ENCODE measurements at regions not wholly inside any gene's neighbourhood (a gene's known extent, or its start where the extent isn't known, plus 50 kb on each side); places are given as distances from the start of the nearest gene placed in this dataset.

DNA sequence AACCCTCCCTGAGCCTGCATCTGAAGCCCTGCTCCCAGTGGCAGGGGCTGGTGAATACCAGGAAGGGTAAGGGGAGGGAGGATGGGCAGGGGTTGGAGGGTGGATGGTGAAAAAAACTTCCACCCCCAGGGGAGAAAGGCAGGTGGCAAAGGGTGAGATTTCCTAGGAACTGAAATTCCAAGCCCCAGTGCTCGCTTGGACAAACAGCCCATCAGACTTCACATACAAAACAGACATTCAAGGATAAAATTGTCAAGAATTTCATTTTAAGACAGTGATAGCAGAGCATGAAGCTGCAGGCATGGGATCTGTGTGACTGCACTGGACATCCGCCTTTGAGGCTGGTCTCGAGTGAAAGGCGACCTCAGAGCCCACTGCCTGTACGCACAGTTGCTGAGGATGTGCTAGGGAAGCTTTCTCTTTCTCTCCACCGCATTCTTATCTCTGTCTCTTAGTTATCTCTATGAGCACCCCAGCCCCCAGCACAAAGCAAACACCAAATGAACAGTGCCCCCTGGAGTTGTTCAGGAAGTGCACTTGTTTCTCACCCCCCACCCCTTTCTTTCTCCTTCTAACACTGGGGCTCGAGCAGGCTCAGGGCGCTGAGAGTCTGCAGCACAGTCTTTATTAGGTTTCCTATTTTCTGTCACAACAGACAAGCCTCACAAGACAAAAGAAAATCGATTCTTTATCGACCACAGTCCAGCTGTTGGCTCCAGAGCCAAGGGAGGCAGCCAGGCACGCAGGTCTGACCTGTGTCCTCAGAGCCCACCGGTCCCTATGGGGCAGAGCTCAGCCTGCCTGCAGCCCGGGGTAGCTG lies 237.3 kb upstream of the NCAM1 start:
- no peak for DNase-seq

DNA sequence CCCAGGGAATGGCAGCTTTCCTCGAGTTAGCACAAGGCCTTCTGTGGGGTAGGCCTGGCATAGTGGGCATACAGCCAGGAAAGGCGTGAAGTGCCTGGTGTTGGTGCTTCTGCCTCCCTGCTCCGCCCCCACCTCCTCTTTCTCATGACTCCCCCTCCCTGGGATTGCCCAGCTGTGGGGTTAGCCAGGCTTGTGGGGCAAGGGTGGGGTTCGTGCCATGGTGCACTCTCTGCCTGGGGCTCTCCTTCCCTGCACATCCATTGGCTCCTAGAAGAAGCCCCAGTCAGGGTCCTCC lies 236.8 kb upstream of the NCAM1 start:
- no peak for DNase-seq

GRCh38 chr11:112725636-112726035 lies 235.6 kb upstream of the NCAM1 start:
- DNase-seq, result no peak

- DNase-seq, result peak; percentile 27
Observed at GRCh38 chr11:112727341-112727841, 233.8 kb upstream of the NCAM1 start.

DNA sequence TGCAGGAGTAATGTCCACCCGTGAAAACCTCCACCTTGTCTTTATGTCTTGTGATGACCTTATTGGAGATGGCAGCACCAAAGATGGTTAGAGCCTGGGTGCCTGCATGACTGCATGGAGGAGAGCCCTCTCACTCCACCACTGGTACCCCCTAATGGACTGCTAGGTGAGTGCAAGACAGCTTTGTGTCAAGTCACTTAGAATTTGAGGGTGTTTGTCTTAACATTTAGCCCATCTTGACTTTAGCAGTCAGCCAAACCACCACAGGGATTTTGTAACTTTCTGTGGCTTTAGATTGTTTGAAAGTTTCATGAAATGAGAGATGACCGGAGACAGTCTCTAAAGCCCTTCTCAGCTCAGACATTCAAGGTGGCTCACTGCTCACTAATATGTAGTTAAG lies 232.9 kb upstream of the NCAM1 start:
- DNase-seq, result no peak

DNA sequence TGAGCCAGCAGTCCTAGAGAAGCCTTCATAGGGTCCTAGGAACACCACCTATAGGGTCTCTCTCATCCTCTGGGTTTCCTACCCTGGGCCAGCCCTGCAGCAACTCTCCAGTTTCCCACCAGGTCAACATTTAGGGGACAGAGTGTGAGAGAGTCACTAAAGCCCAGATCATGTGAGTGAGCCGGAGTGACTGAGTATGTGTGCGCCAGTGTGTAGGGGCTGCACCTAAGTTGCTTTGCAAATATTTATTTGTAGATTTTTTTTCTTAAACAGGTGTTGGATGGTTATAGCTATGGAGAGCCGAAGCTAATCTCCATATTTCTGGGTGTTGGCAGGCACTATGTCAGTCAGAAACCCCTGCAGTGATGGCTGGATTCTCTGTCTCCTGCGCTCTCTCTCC lies 232.5 kb upstream of the NCAM1 start:
- no peak for DNase-seq

DNA sequence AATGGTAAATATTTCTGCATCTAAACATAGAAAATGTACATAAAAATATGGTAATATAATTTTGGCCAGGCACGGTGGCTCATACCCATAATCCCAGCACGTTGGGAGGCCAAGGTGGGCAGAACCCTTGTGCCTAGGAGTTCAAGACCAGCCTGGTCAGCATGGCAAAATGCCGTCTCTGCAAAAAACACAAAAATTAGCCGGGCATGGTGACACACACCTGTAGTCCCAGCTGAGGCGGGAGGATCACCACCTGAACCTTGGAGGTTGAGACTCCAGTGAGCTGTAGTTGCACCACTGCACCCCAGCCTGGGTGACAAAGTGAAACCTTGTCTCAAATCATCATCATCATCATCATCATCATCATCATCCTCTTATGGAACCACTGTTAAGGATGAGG lies 230.6 kb upstream of the NCAM1 start:
- DNase-seq, result no peak

- no peak for DNase-seq
Observed at GRCh38 chr11:112731538-112731937, 229.7 kb upstream of the NCAM1 start.

GRCh38 chr11:112732031-112732430 lies 229.2 kb upstream of the NCAM1 start:
- DNase-seq, result no peak

- no peak for DNase-seq
Observed at GRCh38 chr11:112734207-112734606, 227.0 kb upstream of the NCAM1 start.

DNA sequence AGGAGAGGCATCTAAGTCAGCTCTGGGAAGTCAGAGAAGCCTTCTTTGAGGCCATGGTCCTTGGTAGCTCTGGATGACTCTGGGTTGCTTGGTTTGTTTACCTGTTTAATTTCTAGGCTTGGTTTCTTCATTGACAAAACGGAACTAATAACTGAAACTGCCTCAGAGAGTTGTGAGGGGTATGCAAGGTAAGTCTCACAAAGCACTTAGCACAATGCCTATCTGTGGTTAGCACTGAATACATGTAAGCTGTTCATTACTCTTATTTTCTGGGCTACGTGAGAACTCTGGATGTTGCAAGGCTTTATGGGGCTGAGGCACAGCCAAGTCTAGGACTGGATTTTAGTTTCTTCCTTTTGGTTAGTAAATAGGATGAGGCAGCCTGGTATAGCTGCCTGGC lies 225.8 kb upstream of the NCAM1 start:
- DNase-seq, result no peak

DNA sequence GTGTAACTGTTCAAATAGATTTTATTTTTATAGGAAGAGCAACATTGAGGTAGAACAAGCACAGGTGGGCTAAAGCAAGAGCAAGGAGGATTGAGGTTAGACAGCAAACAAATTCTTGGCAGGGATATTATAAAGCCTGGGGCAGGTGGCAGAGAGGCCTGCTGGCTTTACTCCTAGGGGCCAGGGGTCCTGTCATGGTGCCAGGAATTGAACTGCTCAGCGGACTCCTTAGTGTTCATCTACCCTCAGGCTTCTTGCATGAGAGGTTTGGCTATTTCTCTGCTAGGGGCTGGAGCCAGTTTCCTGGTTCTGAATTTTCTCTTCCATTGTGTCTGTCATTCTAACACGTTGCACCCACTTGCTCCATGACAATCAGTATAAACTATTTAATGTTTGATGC lies 217.2 kb upstream of the NCAM1 start:
- no peak for DNase-seq

DNA sequence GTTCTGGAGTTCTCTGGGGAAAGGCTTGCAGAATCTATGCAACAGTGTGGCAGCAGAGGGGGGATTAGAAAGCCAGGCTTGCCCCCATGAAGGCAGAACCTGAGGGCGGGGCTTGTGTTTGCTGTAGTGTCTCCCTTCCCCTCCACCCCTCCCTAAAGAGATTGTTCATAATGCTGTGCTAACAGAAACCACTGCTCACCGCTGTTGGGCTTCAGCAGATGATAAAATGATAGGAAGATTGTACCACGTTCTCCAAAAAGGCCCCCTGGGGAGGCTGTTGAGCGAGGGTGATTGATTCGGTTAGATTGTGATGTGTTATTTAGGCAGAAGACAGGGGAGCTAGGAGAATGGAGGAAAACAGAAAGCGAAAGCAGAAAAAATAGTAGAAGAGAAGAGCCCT lies 215.2 kb upstream of the NCAM1 start:
- DNase-seq, result no peak

GRCh38 chr11:112748252-112748651 lies 213.0 kb upstream of the NCAM1 start:
- DNase-seq, result no peak

DNA sequence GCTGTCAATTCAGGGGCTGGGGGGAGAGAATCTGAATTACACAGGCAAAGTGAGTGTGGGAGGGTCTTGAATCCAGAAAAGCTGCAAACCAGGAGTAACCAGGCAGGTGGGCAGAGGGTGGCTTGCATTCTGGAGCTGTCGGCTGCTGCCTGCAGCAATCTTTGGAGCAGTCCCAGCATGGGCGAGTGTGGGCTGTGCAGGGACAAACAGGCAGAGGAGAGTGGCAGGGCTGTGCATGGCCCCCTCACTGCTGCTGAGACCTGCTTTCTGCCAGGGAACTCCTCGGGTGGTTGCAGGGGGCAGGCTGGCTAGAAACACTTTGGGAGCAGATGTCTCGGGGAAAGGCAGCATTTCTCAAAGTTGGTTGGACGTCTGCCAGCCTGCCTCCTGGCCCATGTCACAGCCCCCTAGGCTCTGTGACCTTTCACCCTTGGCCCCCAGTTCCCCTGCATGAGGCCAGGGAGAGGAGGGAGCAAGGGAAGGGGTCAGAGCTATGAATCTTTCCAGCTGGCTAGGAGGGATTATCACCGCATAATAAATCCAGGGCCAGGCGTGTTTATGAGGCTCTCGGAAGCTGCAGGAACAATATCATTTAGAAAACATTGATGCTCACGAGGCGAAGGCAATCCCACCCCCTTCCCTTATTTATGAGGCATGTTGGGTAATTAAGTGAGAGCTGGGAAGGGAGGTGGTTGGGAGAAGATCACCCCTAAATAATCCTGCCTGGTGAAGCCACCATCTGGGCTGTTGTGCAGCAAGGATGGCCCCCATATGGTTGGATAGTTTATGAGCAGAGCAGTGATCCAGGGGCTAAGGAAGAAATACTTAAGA lies 212.3 kb upstream of the NCAM1 start:
- DNase-seq, result no peak

- no peak for DNase-seq
Observed at GRCh38 chr11:112751329-112751728, 209.9 kb upstream of the NCAM1 start.

DNA sequence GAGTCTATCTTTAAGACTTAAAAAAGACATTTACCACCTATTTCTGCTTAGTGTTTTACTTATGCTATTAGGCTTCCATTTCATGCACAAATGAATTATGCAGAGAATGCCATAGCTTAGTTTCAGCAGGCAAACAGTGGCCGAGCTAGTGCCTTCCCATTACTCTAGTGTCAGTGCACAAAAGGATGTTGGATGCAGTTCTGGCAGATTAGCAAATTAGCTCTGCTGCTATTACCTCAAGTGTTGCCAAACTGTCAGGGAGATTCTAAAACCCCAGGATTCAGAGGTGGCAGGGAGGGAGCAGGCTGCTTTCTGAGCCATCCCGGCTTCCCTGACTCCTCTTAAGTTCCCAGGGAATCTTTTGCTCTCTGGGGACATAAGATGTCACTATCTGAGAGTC lies 209.4 kb upstream of the NCAM1 start:
- no peak for DNase-seq

DNA sequence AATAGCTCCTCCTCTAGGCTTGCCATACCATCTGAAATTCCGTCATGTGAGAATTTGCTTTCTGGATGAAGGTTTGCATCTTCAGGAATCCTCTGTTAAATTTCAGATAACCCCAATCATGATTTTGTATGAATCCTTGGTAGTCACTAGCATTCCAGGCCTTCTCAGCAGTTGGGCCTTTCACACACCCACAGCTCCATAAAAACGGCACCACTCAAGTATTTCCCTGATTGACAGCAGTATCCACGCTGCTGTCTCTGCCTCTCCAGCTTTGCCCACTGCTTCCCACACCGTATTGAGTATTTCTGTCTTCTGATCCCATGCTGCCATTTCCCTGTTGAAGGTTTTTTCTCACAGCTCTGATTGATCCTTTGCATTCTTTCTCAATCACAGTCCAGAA lies 208.7 kb upstream of the NCAM1 start:
- no peak for DNase-seq

GRCh38 chr11:112753706-112754105 lies 207.5 kb upstream of the NCAM1 start:
- no peak for DNase-seq

GRCh38 chr11:112759418-112759817 lies 201.8 kb upstream of the NCAM1 start:
- DNase-seq, result no peak

DNA sequence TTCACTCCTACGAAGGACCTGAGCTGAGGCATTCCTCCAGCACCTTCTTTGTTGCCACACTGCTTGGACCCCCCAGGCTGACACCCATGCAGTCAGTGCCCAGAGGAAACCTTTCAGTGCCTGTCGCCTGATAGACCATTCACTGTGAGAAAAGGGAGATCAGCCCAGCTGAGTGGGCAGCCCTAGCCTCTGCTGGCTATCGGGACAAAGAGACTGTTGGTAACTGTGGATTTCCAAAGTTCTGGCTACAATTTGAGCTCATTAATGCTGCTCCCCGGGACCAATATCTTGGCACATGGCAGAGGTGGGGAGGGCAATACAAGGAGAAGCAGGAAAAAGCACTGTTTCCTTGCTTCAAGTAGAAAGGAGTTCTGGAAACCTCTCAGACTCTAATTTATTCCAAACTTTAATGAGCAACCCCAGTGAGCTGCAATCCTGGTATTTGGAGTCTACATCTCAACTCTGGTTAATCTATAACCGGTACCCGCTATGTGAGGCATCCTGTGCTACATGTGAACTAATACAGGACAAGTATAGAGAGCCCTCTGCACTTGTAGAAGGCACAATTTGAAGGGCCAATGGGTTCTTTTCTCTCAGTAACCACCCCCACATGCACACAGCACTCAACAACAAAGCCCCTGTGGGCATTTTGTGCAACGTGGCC lies 200.7 kb upstream of the NCAM1 start:
- no peak for DNase-seq

DNA sequence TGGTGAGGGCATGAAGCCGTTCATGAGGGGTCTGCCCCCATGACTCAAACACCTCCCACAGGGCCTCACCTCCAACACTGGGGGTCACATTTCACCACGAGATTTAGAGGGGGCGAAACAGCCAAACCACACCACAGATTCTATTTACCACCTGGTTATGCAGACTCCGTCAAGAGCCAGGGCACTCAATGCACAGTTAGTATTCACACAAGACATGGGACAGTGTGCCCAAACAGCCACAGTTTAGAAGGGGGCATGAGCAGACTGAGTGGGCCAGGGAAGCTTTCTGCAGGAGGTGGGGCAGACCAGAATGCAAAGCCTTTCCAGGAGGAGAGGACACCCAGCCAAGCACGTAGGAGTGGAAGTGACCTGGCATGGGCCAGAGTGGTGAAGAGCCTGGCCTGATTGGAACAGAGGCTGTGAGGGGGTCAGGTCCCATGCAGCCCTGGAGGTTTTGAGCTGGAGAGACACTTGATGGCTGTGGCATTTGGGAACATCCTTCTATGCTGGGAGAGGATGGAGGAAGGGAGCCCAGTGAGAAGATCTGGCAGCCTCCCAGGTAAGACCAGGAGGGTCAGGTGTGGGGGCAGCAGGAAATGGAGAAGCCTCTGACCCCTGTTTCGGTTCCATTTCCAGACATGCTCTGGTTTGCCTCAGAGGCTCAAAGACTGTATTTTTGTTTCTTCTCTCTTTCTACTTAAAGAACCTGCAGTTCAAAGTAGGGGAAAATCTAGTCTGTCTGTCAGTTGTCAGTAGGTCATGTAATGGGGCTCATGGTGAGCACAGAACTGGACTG lies 199.1 kb upstream of the NCAM1 start:
- DNase-seq, result no peak

DNA sequence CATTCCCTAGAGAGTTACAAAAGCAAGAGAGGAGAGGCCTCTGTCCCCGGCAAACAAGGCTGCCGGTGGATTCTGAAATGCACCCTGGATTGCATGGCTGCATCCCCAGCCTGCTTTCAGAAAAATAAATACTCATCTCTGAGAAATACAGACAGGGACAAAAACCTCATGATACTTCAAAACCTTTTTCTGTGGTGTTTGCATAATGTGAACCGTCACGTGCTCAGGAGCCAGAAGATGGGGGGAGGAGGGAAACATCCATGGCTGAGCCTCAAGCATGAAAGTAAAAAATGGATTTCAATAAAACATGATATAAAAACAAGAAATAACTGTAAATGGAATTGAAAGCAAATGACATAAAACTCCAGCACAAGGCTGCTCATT lies 198.5 kb upstream of the NCAM1 start:
- DNase-seq, result no peak

Measured in suppressor macrophage treated with lipopolysaccharide for 4 hours (primary cell).